Left ventricle myocardium inferior (tissue), 1 donor: ENCODE measurements at regions not wholly inside any gene's neighbourhood (a gene's known extent, or its start where the extent isn't known, plus 50 kb on each side); places are given as distances from the start of the nearest gene placed in this dataset.

Experiments used
- DNase-seq: peaks from one replicate; pipeline ENCODE4 v3.0.0-alpha.2; 2020
- H3K27ac ChIP-seq: fragments of 200-600 bp; replicated peaks from 2 replicates; pipeline ENCODE4 v1.8.0; 2021
- H3K27me3 ChIP-seq: fragments of 200-600 bp; 2 replicates; pipeline ENCODE4 v1.8.0; 2021; ENCODE audit warnings: low read depth
- H3K36me3 ChIP-seq: fragments of 200-600 bp; 2 replicates; pipeline ENCODE4 v1.8.0; 2021
- H3K4me1 ChIP-seq: fragments of 200-600 bp; 2 replicates; pipeline ENCODE4 v1.8.0; 2021
- H3K4me3 ChIP-seq: fragments of 200-600 bp; 2 replicates; pipeline ENCODE4 v1.8.0; 2021; ENCODE audit warnings: mild to moderate bottlenecking, moderate library complexity
- H3K9me3 ChIP-seq: fragments of 200-600 bp; replicated peaks from 2 replicates; pipeline ENCODE4 v1.8.0; 2021
- intact Hi-C: fragments of 100-400 bp; cut with micrococcal nuclease; formaldehyde crosslinking; loops from one replicate; pipeline ENCODE4 v1.11.0; 2022
- TF ChIP-seq, protein P1 (sequence below): fragments of 200-600 bp; IDR thresholded peaks from 2 replicates; pipeline ENCODE4 v1.8.0; 2021; ENCODE audit warnings: antibody characterized with exemption, mild to moderate bottlenecking, borderline replicate concordance
- donor health status: DM: no; HTN: yes; CAD: no; lungs with severe emphysema.

DNA sequence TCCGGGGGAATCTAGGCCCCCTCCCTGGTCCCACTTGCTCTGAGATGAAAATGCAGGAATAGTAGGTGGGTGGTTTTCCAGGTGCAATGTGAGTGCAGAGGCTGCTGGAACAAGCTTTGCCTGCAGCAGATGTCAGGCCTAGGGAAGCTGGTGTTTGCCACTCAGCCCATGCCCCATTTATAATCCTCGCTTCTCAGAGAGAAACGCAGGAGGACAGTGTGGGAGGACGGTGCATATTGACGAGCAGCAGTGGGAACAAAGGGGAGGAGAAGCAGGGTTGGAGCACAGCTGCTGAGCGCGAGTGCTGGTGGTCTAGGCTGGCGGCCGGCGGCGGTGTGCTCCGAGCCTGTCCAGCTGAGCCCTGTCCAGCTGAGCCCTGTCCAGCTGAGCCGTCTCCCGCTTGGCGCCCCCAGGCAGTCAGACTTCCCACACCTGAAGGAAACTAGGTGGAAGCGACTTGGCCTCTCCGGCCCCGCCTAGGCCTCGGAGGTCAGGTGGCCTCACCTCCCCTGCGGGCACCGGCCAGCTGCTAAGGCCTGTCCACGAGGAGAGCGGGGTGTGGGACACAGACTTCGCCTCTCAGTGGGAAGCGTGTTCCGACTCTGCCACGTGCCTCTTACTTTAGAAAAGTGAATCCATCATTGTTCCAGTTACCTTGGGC is 49.7 kb upstream of the FRMD1 start:
- Histone ChIP-seq H3K9me3 (no peaks in the 10 kb centered on the region), H3K4me3 (no peak overlapping the region), H3K27ac (no peak overlapping the region), H3K36me3 (no peaks in the 10 kb centered on the region), H3K27me3 (peaks cover 13% of the 10 kb centered on the region), H3K4me1 (peaks cover 25% of the 10 kb centered on the region)
- TF ChIP-seq, protein P1, sequence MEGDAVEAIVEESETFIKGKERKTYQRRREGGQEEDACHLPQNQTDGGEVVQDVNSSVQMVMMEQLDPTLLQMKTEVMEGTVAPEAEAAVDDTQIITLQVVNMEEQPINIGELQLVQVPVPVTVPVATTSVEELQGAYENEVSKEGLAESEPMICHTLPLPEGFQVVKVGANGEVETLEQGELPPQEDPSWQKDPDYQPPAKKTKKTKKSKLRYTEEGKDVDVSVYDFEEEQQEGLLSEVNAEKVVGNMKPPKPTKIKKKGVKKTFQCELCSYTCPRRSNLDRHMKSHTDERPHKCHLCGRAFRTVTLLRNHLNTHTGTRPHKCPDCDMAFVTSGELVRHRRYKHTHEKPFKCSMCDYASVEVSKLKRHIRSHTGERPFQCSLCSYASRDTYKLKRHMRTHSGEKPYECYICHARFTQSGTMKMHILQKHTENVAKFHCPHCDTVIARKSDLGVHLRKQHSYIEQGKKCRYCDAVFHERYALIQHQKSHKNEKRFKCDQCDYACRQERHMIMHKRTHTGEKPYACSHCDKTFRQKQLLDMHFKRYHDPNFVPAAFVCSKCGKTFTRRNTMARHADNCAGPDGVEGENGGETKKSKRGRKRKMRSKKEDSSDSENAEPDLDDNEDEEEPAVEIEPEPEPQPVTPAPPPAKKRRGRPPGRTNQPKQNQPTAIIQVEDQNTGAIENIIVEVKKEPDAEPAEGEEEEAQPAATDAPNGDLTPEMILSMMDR, result no peak
- intact Hi-C loops, result no loop called here
- no peak for DNase-seq
